GM23248 (cell line): ENCODE measurements at regions not wholly inside any gene's neighbourhood (a gene's known extent, or its start where the extent isn't known, plus 50 kb on each side); places are given as distances from the start of the nearest gene placed in this dataset.

Experiments used
- EZH2 ChIP-seq: fragments of 200-600 bp; sonication (generic); IDR thresholded peaks from 2 replicates; pipeline ENCODE4 v1.6.1; 2018; ENCODE audit warnings: antibody characterized with exemption, mild to moderate bottlenecking; ENCODE audit not compliant: insufficient read depth, poor library complexity, severe bottlenecking
- EZH2phosphoT487 ChIP-seq: fragments of 200-600 bp; sonication (generic); IDR thresholded peaks from 2 replicates; pipeline ENCODE4 v1.6.1; 2018; ENCODE audit warnings: antibody characterized with exemption, moderate library complexity, mild to moderate bottlenecking, low read depth; ENCODE audit not compliant: insufficient read depth

DNA sequence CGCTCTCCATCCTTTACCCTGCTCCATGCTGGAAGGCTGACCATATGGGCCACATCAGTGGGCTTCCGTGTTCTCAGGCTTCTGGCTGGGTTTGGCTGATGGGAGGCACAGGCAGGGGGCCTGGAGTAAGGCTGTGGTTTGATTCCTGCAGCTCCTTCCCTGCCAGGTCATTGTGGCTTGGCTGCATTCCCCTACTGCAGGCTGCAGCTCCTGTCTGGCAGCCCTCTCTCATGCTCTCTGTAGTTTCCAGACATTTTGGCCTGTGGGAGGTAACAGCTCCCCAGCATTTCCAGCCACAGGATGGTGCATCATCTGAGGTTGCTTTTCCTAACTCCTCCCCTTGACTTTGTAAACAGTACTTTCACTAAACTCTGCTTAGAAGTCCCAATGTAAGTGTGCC is 102.0 kb upstream of the PTPN3 start:
- no peak for TF ChIP-seq EZH2phosphoT487
- TF ChIP-seq EZH2 = no peak
